MCF 10A (cell line): ENCODE measurements at regions not wholly inside any gene's neighbourhood (a gene's known extent, or its start where the extent isn't known, plus 50 kb on each side); places are given as distances from the start of the nearest gene placed in this dataset.

ENCODE experiments used
- BruUV-seq: library from RNA; stranded (reverse); fragments of 400-500 nt; replicated peaks from 2 replicates; lab custom pipeline; 2021; lab: Mats Ljungman, UMichigan
- CTCF ChIA-PET: fragments of 300-600 bp; sonication (Branson Sonifier 250); formaldehyde crosslinking; extraction: SDS; loops from one replicate; lab custom pipeline; 2021; ENCODE audit warnings: antibody characterized with exemption, inconsistent platforms; lab: Yijun Ruan, JAX
- POLR2A ChIA-PET: fragments of 300-600, 350-650 bp; sonication (Branson Sonifier 250); formaldehyde crosslinking; extraction: SDS; loops from one replicate; lab custom pipeline; 2020; ENCODE audit warnings: antibody characterized with exemption, inconsistent platforms; lab: Yijun Ruan, JAX
- DNase-seq: peaks from one replicate; pipeline ENCODE4 v3.0.0-alpha.2; 2018; ENCODE audit not compliant: unreplicated experiment
- H3K27ac Mint-ChIP-seq: one replicate; pipeline ENCODE4 v1.8.0; 2022; ENCODE audit warnings: mild to moderate bottlenecking, low read depth, mixed read lengths; ENCODE audit not compliant: unreplicated experiment
- H3K27me3 Mint-ChIP-seq: one replicate; pipeline ENCODE4 v1.8.0; 2022; ENCODE audit warnings: mixed read lengths; ENCODE audit not compliant: insufficient read depth, unreplicated experiment
- H3K36me3 Mint-ChIP-seq: one replicate; pipeline ENCODE4 v1.8.0; 2022; ENCODE audit warnings: mild to moderate bottlenecking, moderate library complexity, mixed read lengths; ENCODE audit not compliant: insufficient read depth, unreplicated experiment
- H3K4me1 Mint-ChIP-seq: one replicate; pipeline ENCODE4 v1.8.0; 2022; ENCODE audit warnings: mixed read lengths; ENCODE audit not compliant: insufficient read depth, unreplicated experiment
- H3K4me3 Mint-ChIP-seq: one replicate; pipeline ENCODE4 v1.8.0; 2022; ENCODE audit warnings: mild to moderate bottlenecking, moderate library complexity, mixed read lengths; ENCODE audit not compliant: unreplicated experiment
- H3K9me3 Mint-ChIP-seq: one replicate; pipeline ENCODE4 v1.8.0; 2022; ENCODE audit warnings: mixed read lengths; ENCODE audit not compliant: unreplicated experiment
- CTCF ChIP-seq: fragments of 200-600 bp; IDR thresholded peaks from one replicate; pipeline ENCODE4 v1.8.0; 2022; ENCODE audit warnings: antibody characterized with exemption, mild to moderate bottlenecking; ENCODE audit not compliant: unreplicated experiment
- intact Hi-C: fragments of 100-400 bp; cut with micrococcal nuclease; formaldehyde crosslinking; loops from 2 replicates; pipeline ENCODE4 v1.14.1; 2022

- DNase-seq: no peak
- POLR2A ChIA-PET: interaction anchor here (0.6 to 1.5 kb wide), 2 partner anchors 10 to 25 kb away, joined by 3 read pairs; no protein-coding TSS in a partner anchor
- H3K4me3 Mint-ChIP-seq: no peak overlapping the region
- no peaks in the 10 kb centered on the region for H3K27me3 Mint-ChIP-seq
- no peaks in the 10 kb centered on the region for H3K9me3 Mint-ChIP-seq
- CTCF ChIA-PET: interaction anchor here (1.0 to 1.2 kb wide), 2 partner anchors 48 to 66 kb away, joined by 3 read pairs; no protein-coding TSS in a partner anchor
- H3K36me3 Mint-ChIP-seq: no peaks in the 10 kb centered on the region
- intact Hi-C loops: no loop called here
- no peaks in the 10 kb centered on the region for H3K4me1 Mint-ChIP-seq
- no TSS peak for BruUV-seq
- TF ChIP-seq CTCF: no peak
- H3K27ac Mint-ChIP-seq: no peak overlapping the region
Observed at GRCh38 chr18:22882084-22882483, 51.0 kb upstream of the RBBP8 start.

- BruUV-seq: no TSS peak
- H3K4me3 Mint-ChIP-seq: no peak overlapping the region
- no peak for TF ChIP-seq CTCF
- CTCF ChIA-PET: interaction anchor here (1.0 to 1.2 kb wide), 2 partner anchors 46 to 67 kb away, joined by 3 read pairs; no protein-coding TSS in a partner anchor
- H3K36me3 Mint-ChIP-seq: no peaks in the 10 kb centered on the region
- POLR2A ChIA-PET: interaction anchor here (0.8 to 1.5 kb wide), 3 partner anchors 8 to 26 kb away, joined by 3 read pairs; no protein-coding TSS in a partner anchor
- H3K27ac Mint-ChIP-seq: no peak overlapping the region
- no peaks in the 10 kb centered on the region for H3K27me3 Mint-ChIP-seq
- DNase-seq: no peak
- no peaks in the 10 kb centered on the region for H3K9me3 Mint-ChIP-seq
- intact Hi-C loops: no loop called here
- no peaks in the 10 kb centered on the region for H3K4me1 Mint-ChIP-seq
Observed at GRCh38 chr18:22883179-22883578, 49.9 kb upstream of the RBBP8 start.
